ENCODE measurements at regions not wholly inside any gene's neighbourhood (a gene's known extent, or its start where the extent isn't known, plus 50 kb on each side); places are given as distances from the start of the nearest gene placed in this dataset.
"Not testable (repeated sequence)": the region's sequence is repeated elsewhere in the genome, so short reads cannot be mapped to it uniquely, and the experiment has no call there.

DNA sequence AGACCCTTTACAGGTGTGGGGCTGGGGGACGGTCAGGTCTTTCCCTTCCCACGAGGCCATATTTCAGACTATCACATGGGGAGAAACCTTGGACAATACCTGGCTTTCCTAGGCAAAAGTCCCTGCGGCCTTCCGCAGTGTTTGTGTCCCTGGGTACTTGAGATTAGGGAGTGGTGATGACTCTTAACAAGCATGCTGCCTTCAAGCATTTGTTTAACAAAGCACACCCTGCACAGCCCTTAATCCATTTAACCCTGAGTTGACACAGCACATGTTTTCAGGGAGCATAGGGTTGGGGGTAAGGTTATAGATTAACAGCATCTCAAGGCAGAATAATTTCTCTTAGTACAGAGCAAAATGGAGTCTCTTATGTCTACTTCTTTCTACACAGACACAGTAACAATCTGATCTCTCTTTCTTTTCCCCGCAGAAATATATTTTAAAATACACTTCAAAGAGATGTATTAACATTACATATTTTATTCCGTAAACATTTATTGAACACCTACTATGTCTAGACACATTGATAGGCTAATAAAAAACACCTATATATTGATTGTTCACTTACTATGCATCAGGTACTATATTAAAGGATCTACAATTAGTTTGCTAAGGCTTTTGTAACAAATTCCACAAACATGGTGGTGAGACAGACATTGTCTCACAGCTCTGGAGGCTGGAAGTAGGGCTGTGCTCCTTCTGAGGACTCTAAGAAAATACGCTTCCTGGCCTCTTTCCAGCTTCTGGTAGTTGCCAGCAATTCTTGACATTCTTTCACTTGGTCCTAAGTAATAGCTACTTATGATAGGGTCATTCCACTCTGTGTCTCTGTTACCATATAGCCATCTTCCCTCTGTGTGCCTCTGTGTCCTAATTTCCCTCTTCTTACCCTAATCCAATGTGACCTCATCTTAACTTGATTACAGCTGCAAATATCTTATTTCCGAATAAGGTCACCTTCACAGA, 118.4 kb downstream of the SPP2 start:
- TF ChIP-seq CTCF, POLR2A (IDR thresholded peaks at IDR 0.05): not testable (repeated sequence)

Measured in thyroid gland (tissue), 4 donors.